ENCODE measurements at regions not wholly inside any gene's neighbourhood (a gene's known extent, or its start where the extent isn't known, plus 50 kb on each side); places are given as distances from the start of the nearest gene placed in this dataset.

DNA sequence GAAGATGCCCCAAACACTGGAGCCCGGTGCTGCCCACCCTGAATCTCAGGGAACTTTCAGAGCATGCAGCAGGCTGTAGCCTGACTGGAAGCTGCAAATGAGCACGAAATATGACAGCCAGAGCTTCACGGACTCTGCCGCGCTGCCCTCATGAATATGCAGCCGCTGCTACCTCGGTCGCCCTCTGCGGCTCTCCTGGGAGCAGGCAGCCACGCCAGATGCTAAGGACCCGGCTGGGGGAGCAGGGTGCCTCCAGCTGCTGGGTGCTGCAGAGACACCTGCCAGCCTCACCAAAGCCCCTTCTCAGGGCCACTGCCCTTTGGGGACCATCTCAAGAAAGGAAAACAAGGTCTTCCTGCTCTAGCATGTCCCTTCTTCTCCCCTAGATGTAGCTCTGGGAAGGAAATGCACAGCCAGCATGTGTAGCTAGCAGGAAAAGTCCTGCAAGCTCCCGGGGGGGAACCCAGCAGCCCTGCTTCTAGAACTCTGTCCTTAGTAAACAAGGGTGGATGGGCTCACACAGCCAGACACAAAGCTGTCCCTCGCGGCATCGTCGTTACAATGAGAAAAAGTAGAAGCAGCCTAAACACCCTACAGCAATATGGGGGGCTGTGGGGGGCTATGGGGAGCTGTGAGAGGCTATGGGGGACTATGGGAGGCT is 56.8 kb upstream of the OLFM1 start:
- DNase-seq: no peak

GRCh38 chr9:135032041-135032835 is 55.2 kb upstream of the OLFM1 start:
- DNase-seq: no peak

- DNase-seq: no peak
These were observed 54.5 kb upstream of the OLFM1 start for GRCh38 chr9:135032868-135033460.

DNA sequence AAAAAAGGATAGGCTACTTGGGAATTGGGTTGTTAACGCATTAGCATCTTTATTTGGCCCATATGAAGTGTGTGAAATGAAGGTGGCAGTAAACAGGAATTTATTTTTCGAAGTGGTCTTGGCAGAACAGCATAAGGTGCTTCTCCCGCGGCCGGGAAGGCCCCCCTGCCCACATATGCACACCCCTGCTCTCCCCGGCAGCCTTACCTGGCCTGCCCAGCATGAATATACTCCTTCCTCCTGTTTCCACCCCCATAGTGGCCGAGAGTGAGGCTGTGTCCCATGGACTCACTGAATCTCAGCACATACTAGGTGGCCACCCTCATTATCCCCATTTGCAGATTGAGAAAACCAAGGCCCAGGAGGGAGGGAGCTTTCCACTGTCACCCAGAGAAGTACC is 54.0 kb upstream of the OLFM1 start:
- no peak for DNase-seq

DNA sequence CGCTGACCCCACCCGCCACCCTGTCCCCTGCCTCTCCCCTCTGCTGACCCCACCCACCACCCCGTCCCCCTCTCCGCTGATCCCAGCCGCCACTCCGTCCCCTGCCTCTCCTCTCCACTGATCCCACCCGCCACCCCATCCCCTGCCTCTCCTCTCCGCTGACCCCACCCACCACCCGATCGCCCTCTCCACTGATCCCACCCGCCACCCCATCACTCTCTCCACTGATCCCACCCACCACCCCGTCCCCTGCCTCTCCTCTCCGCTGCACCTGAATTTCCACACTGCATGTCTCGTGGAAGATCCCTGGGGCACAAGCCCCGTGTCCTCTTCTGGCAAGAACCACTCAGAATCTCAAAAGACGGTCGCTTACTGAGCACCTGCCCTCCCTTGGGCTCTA is 53.4 kb upstream of the OLFM1 start:
- DNase-seq: no peak

GRCh38 chr9:135035781-135036760 is 51.4 kb upstream of the OLFM1 start:
- no peak for DNase-seq

GRCh38 chr9:135036861-135037465 is 50.5 kb upstream of the OLFM1 start:
- DNase-seq: no peak

- no peak for DNase-seq
These were observed 49.8 kb upstream of the OLFM1 start for GRCh38 chr9:135037521-135038250.
